Epithelial cell of esophagus (primary cell): ENCODE measurements at regions not wholly inside any gene's neighbourhood (a gene's known extent, or its start where the extent isn't known, plus 50 kb on each side); places are given as distances from the start of the nearest gene placed in this dataset.
A peak's percentile ranks its signal among the peaks of the same experiment; 100 is the strongest.

Source experiments
- DNase-seq: peaks from one replicate; pipeline ENCODE4 v3.0.0; 2010; ENCODE audit warnings: low read depth
- H3K4me3 ChIP-seq: 2 replicates; pipeline ENCODE4 v1.5.1; 2011; ENCODE audit warnings: mild to moderate bottlenecking, low read length, control low read depth
- CTCF ChIP-seq: IDR thresholded peaks from 2 replicates; pipeline ENCODE4 v1.5.1; 2011; ENCODE audit warnings: low read depth, mild to moderate bottlenecking, low read length, control low read depth, inconsistent platforms; ENCODE audit not compliant: insufficient read depth; ENCODE audit errors: missing control alignments

- H3K4me3 ChIP-seq, result no peak overlapping the region
- no peak for DNase-seq
- no peak for TF ChIP-seq CTCF
Measured at GRCh38 chr1:88068407-88068960, 615.6 kb upstream of the PKN2 start.

- DNase-seq, result no peak
- no peak for TF ChIP-seq CTCF
- no peak overlapping the region for H3K4me3 ChIP-seq
Measured at GRCh38 chr1:88070956-88071355, 613.1 kb upstream of the PKN2 start.

GRCh38 chr1:88074661-88075060 lies 609.4 kb upstream of the PKN2 start:
- TF ChIP-seq CTCF, result no peak
- H3K4me3 ChIP-seq, result no peak overlapping the region
- no peak for DNase-seq

- no peak for TF ChIP-seq CTCF
- no peak for DNase-seq
- no peak overlapping the region for H3K4me3 ChIP-seq
Measured at GRCh38 chr1:88075813-88076212, 608.3 kb upstream of the PKN2 start.

GRCh38 chr1:88079036-88079435 lies 605.0 kb upstream of the PKN2 start:
- H3K4me3 ChIP-seq, result no peak overlapping the region
- TF ChIP-seq CTCF, result peak; percentile 46
- DNase-seq, result peak; percentile 20

- no peak for TF ChIP-seq CTCF
- no peak overlapping the region for H3K4me3 ChIP-seq
- DNase-seq, result no peak
Measured at GRCh38 chr1:88080875-88081274, 603.2 kb upstream of the PKN2 start.

GRCh38 chr1:88088481-88088880 lies 595.6 kb upstream of the PKN2 start:
- no peak for DNase-seq
- H3K4me3 ChIP-seq, result no peak overlapping the region
- no peak for TF ChIP-seq CTCF
